ENCODE measurements at regions not wholly inside any gene's neighbourhood (a gene's known extent, or its start where the extent isn't known, plus 50 kb on each side); places are given as distances from the start of the nearest gene placed in this dataset.

- FAIRE-seq (no peak), DNase-seq (ENCODE audit: insufficient read length, low spot score) (no peak)
- no peak for TF ChIP-seq CTCF (IDR thresholded peaks at IDR 0.05; ENCODE audit: insufficient read depth, missing control alignments)
These were observed 343.9 kb upstream of the SHH start for GRCh38 chr7:156155988-156156733.

GRCh38 chr7:156153590-156153989 lies 341.3 kb upstream of the SHH start:
- DNase-seq (ENCODE audit: insufficient read length, low spot score) (no peak), FAIRE-seq (no peak)
- no peak for TF ChIP-seq CTCF (IDR thresholded peaks at IDR 0.05; ENCODE audit: insufficient read depth, missing control alignments)

GRCh38 chr7:156152390-156152789 lies 340.1 kb upstream of the SHH start:
- no peak for TF ChIP-seq CTCF (IDR thresholded peaks at IDR 0.05; ENCODE audit: insufficient read depth, missing control alignments)
- FAIRE-seq, result no peak
- DNase-seq (ENCODE audit: insufficient read length, low spot score), result no peak

GRCh38 chr7:156151658-156152057 lies 339.4 kb upstream of the SHH start:
- no peak for DNase-seq (ENCODE audit: insufficient read length, low spot score)
- FAIRE-seq, result no peak
- no peak for TF ChIP-seq CTCF (IDR thresholded peaks at IDR 0.05; ENCODE audit: insufficient read depth, missing control alignments)

GRCh38 chr7:156151078-156151477 lies 338.8 kb upstream of the SHH start:
- DNase-seq (ENCODE audit: insufficient read length, low spot score) (no peak), FAIRE-seq (no peak)
- TF ChIP-seq CTCF (IDR thresholded peaks at IDR 0.05; ENCODE audit: insufficient read depth, missing control alignments), result no peak

GRCh38 chr7:156148995-156149394 lies 336.7 kb upstream of the SHH start:
- no peak for FAIRE-seq
- no peak for TF ChIP-seq CTCF (IDR thresholded peaks at IDR 0.05; ENCODE audit: insufficient read depth, missing control alignments)
- DNase-seq (ENCODE audit: insufficient read length, low spot score), result no peak

GRCh38 chr7:156148547-156148946 lies 336.3 kb upstream of the SHH start:
- no peak for DNase-seq (ENCODE audit: insufficient read length, low spot score)
- no peak for TF ChIP-seq CTCF (IDR thresholded peaks at IDR 0.05; ENCODE audit: insufficient read depth, missing control alignments)
- no peak for FAIRE-seq

All from D721Med (cell line).